AG09309 (cell line): ENCODE measurements at regions not wholly inside any gene's neighbourhood (a gene's known extent, or its start where the extent isn't known, plus 50 kb on each side); places are given as distances from the start of the nearest gene placed in this dataset.

Experiments
- DNase-seq: peaks from one replicate; pipeline ENCODE4 v3.0.0-alpha.2; 2010; ENCODE audit warnings: low read depth
- H3K4me3 ChIP-seq: 2 replicates; pipeline ENCODE4 v1.5.1; 2011; ENCODE audit warnings: mild to moderate bottlenecking, low read depth, low read length, moderate library complexity; ENCODE audit not compliant: control insufficient read depth
- TF ChIP-seq, protein P1 (sequence below): IDR thresholded peaks from 2 replicates; pipeline ENCODE4 v1.5.1; 2011; ENCODE audit warnings: mild to moderate bottlenecking, low read depth, low read length, inconsistent platforms; ENCODE audit not compliant: insufficient read depth, control insufficient read depth; ENCODE audit errors: missing control alignments

DNA sequence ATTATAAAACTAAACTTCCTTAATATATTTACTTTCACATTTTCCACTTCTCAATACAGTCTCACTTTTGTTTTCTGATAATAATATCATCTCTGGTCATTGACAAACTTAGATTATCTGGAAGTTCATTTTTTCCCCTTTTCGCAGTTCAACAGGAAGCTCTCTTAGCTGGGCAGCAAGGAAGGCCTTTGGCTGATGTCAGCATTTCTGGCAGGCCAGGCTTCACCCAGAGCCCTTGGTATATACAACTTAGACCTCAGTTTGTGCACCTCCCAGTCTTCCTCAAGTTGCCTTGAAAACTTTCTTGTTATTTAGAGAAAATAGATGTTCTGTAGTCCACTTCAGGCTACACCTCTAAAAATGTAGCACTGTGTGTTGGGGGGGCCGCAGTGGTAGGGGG is 1103.6 kb downstream of the AMY1C start:
- no peak overlapping the region for H3K4me3 ChIP-seq
- no peak for DNase-seq
- TF ChIP-seq, protein P1, sequence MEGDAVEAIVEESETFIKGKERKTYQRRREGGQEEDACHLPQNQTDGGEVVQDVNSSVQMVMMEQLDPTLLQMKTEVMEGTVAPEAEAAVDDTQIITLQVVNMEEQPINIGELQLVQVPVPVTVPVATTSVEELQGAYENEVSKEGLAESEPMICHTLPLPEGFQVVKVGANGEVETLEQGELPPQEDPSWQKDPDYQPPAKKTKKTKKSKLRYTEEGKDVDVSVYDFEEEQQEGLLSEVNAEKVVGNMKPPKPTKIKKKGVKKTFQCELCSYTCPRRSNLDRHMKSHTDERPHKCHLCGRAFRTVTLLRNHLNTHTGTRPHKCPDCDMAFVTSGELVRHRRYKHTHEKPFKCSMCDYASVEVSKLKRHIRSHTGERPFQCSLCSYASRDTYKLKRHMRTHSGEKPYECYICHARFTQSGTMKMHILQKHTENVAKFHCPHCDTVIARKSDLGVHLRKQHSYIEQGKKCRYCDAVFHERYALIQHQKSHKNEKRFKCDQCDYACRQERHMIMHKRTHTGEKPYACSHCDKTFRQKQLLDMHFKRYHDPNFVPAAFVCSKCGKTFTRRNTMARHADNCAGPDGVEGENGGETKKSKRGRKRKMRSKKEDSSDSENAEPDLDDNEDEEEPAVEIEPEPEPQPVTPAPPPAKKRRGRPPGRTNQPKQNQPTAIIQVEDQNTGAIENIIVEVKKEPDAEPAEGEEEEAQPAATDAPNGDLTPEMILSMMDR = no peak

DNA sequence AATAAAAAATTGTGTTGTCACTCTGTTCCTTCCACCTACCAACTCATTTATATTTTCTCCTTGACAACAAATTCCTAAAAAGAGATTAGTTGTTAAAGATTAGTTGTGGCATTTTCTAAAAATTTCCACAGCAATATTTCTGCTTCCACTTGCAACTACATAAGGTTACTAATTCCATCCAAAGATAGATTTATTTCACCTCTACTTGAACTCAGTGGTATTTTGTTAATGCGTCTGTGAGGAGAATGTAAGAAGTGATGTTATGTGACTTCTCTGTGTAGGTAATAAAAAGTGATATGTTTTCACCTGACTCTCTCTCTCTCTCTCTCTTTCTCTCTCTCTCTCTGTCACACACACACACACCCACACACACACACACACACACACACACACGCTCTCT is 1104.8 kb downstream of the AMY1C start:
- TF ChIP-seq, protein P1 = no peak
- no peak overlapping the region for H3K4me3 ChIP-seq
- DNase-seq = no peak

DNA sequence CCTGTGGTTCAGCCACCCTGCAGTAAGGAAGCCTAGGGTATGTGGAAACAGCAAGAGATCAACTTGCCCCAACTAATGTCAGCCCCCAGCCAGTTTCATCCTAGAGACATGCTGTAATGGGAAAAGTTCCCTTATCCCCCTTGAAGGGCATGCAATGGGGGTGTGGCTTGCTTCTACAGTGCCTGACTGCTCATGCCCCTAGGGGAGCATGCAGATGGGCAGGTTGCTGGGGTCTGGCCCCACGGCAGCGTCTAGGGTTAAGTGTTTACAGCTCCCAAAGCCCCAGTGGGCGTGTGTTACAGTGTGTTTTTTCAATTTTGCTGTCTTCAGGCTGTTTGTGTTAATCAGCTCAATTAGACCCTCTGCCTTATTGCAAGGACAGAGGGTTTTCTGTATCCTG is 1105.9 kb downstream of the AMY1C start:
- no peak overlapping the region for H3K4me3 ChIP-seq
- no peak for DNase-seq
- TF ChIP-seq, protein P1 = no peak

DNA sequence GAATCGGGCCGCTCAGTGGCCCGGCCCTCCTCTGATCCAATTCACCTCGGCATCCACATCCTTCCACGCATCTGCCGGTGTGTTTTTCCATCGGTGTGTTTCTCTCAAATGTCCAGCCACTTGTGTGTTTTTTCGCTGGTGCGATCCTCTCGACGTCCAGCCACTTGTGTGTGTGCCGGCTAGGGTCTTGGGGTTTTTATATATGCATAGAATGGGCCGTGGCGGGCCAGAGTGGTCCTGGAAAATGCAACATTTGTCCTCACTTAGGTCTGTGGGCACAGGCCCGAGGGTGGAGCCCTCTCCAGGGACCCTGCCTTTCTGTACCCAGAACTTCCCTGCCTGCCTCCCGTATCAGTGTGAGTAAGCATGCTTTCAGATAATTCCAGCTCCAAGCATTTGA is 1106.4 kb downstream of the AMY1C start:
- no peak overlapping the region for H3K4me3 ChIP-seq
- TF ChIP-seq, protein P1 = no peak
- no peak for DNase-seq

DNA sequence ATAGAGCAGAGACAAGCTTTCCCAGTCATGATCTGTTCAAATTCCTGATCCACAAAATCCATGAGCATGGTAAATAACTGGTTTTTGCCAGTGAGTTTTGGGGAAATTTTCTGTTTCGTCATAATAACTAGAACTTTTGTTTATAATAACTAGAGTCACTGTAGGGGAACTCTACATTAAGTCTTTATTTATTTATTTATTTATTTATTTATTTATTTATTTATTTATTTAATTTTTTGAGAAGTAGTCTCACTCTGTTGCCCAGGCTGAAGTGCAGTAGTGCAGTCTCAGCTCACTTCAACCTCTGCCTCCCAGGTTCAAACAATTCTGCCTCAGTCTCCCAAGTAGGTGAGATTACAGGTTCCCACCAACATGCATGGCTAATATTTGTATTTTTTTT is 1106.8 kb downstream of the AMY1C start:
- DNase-seq = no peak
- H3K4me3 ChIP-seq = no peak overlapping the region
- TF ChIP-seq, protein P1 = no peak

DNA sequence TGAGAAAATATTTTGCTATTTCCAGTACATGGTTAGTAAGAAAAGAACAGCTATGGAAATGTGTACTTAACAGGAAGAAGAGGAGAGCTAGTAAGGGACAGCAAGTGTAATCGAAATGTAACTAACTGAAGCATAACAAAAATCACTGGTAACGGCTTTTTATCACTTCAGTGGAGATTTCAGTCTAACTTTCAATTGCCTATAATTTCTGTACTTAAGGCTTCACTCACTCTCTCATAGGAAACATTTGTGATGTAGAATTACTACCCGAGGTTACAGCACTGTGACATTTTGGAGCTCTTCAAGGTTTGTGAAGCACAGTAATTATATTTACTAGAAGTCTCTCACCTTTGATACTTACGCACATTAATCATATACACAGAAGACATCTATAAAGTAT is 1119.1 kb downstream of the AMY1C start:
- DNase-seq = no peak
- no peak overlapping the region for H3K4me3 ChIP-seq
- TF ChIP-seq, protein P1 = no peak

DNA sequence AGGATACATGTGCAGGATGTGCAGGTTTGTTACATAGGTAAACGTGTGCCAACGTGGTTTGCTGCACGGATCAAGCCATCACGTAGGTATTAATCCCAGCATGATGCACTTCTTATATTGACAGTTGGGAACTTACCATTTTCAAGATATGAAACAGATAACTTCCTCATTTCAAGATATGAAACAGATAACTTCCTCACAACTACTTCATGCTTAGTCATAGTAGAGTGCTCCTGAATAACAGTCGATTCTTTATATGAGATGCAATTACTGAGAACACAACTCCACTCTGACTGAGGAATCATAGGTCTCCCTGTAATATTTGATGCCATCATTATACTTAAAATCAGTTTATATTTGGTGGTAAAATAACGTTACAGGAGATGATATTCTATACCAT is 1124.3 kb downstream of the AMY1C start:
- TF ChIP-seq, protein P1 = no peak
- DNase-seq = no peak
- H3K4me3 ChIP-seq = no peak overlapping the region
